Ascending aorta (tissue), 2 donors: ENCODE measurements at regions not wholly inside any gene's neighbourhood (a gene's known extent, or its start where the extent isn't known, plus 50 kb on each side); places are given as distances from the start of the nearest gene placed in this dataset.

Experiments used
- DNase-seq, 2 donors: peaks; one replicate each; pipeline ENCODE4 v3.0.0-alpha.2; 2019; ENCODE audit warnings: low spot score in 2 of 2
- H3K27ac ChIP-seq, 2 donors: fragments of 200-600 bp; sonication (generic); one replicate each; pipeline ENCODE4 v1.5.1; 2016 to 2017; ENCODE audit warnings: mild to moderate bottlenecking in 1 of 2
- H3K27me3 ChIP-seq: fragments of 200-600 bp; sonication (generic); one replicate; pipeline ENCODE4 v1.5.1; 2017
- H3K36me3 ChIP-seq, 2 donors: fragments of 200-600 bp; sonication (generic); one replicate each; pipeline ENCODE4 v1.5.1; 2016
- H3K4me1 ChIP-seq, 2 donors: fragments of 200-600 bp; sonication (generic); one replicate each; pipeline ENCODE4 v1.5.1; 2016 to 2017; ENCODE audit warnings: mild to moderate bottlenecking in 1 of 2
- H3K4me3 ChIP-seq, 2 donors: fragments of 200-600 bp; sonication (generic); one replicate each; pipeline ENCODE4 v1.5.1; 2016 to 2017; ENCODE audit warnings: mild to moderate bottlenecking in 1 of 2
- H3K9me3 ChIP-seq, 2 donors: fragments of 200-600 bp; sonication (generic); one replicate each; pipeline ENCODE4 v1.5.1; 2016
- CTCF ChIP-seq, 3 experiments: fragments of 200-600 bp in 2 of 3; fragments of 450-650 bp in 1 of 3; sonication (generic) in 2 of 3; IDR thresholded peaks; one replicate each; pipeline ENCODE4 v1.5.1; 2016 to 2019; ENCODE audit warnings: antibody characterized with exemption in 3 of 3, mild to moderate bottlenecking in 1 of 3, moderate library complexity in 1 of 3
- intact Hi-C: fragments of 100-400 bp; cut with DNase I; formaldehyde crosslinking; loops from one replicate; pipeline ENCODE4 v1.15.1; 2023

GRCh38 chrX:82589410-82589809 lies 918.7 kb upstream of the POU3F4 start:
- intact Hi-C loops = no loop called here
- DNase-seq = no peak
- no peaks in the 10 kb centered on the region for H3K36me3 ChIP-seq
- H3K4me1 ChIP-seq = no peaks in the 10 kb centered on the region
- no peak overlapping the region for H3K4me3 ChIP-seq
- no peak overlapping the region for H3K27ac ChIP-seq
- TF ChIP-seq CTCF (IDR thresholded peaks at IDR 0.05) = no peak
- H3K27me3 ChIP-seq = no peaks in the 10 kb centered on the region
- H3K9me3 ChIP-seq = no peaks in the 10 kb centered on the region

DNA sequence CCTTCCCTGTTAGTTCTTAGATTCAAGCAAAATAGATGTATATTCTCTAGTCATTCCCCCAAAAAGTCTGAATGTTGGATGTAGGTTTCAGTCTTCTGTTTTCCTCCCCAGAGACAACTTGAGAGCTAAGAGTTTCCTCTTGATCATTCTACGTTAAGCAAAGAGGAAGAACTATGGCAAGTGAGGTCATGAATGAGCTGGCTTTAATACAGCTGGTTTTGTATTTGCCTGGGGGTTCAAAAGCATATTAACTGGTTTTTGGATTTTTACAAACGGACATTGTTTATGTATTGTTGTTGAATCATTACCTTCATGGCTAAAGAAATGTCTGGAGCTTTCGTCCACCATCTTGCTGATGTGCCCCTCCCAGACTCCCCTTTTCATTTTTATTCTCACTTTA lies 916.7 kb upstream of the POU3F4 start:
- Histone ChIP-seq H3K4me1 (no peaks in the 10 kb centered on the region), H3K36me3 (no peaks in the 10 kb centered on the region), H3K27me3 (no peaks in the 10 kb centered on the region), H3K27ac (no peak overlapping the region), H3K4me3 (no peak overlapping the region), H3K9me3 (no peaks in the 10 kb centered on the region)
- no peak for DNase-seq
- intact Hi-C loops = no loop called here
- no peak for TF ChIP-seq CTCF (IDR thresholded peaks at IDR 0.05)

- Histone ChIP-seq H3K36me3 (no peaks in the 10 kb centered on the region), H3K9me3 (no peaks in the 10 kb centered on the region), H3K4me1 (no peaks in the 10 kb centered on the region), H3K27ac (no peak overlapping the region), H3K4me3 (no peak overlapping the region), H3K27me3 (no peaks in the 10 kb centered on the region)
- intact Hi-C loops = no loop called here
- no peak for TF ChIP-seq CTCF (IDR thresholded peaks at IDR 0.05)
- no peak for DNase-seq
These were observed 881.1 kb upstream of the POU3F4 start for GRCh38 chrX:82626978-82627377.

- intact Hi-C loops = no loop called here
- H3K27me3 ChIP-seq = no peaks in the 10 kb centered on the region
- no peaks in the 10 kb centered on the region for H3K4me1 ChIP-seq
- no peak overlapping the region for H3K27ac ChIP-seq
- no peak for TF ChIP-seq CTCF (IDR thresholded peaks at IDR 0.05)
- H3K9me3 ChIP-seq = no peaks in the 10 kb centered on the region
- no peak for DNase-seq
- H3K36me3 ChIP-seq = no peaks in the 10 kb centered on the region
- H3K4me3 ChIP-seq = no peak overlapping the region
These were observed 880.5 kb upstream of the POU3F4 start for GRCh38 chrX:82627568-82627967.

DNA sequence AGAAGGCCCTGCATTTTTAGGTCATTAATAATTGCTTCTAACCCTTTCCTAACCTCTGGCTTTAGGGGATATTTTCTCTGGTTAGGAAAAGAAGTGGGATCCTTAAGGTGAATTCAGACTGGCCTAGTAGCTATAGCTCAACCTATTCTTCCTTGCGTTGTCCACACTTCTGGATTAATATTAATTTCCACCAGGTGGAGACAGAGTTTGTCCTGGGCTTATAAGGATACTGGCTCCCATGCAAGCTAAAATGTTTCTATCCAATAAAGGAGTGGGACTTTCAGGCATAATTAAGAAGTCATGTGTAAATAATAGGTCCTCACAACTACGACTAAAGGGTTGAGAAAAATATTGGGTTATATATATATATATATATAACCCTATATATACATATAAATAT lies 860.0 kb upstream of the POU3F4 start:
- peak in 2 of 3 experiments; percentile 15 to 51 for TF ChIP-seq CTCF (IDR thresholded peaks at IDR 0.05)
- Histone ChIP-seq H3K9me3 (no peaks in the 10 kb centered on the region), H3K4me3 (no peak overlapping the region), H3K27me3 (no peaks in the 10 kb centered on the region), H3K27ac (no peak overlapping the region), H3K36me3 (no peaks in the 10 kb centered on the region), H3K4me1 (no peaks in the 10 kb centered on the region)
- intact Hi-C loops = no loop called here
- no peak for DNase-seq

GRCh38 chrX:82649645-82650044 lies 858.4 kb upstream of the POU3F4 start:
- intact Hi-C loops = loop anchor here (10.0 kb wide), 1 partner anchor 165 kb away; no protein-coding TSS in a partner anchor
- H3K36me3 ChIP-seq = no peaks in the 10 kb centered on the region
- DNase-seq = no peak
- H3K4me1 ChIP-seq = no peaks in the 10 kb centered on the region
- no peaks in the 10 kb centered on the region for H3K9me3 ChIP-seq
- H3K27ac ChIP-seq = no peak overlapping the region
- TF ChIP-seq CTCF (IDR thresholded peaks at IDR 0.05) = no peak
- H3K4me3 ChIP-seq = no peak overlapping the region
- no peaks in the 10 kb centered on the region for H3K27me3 ChIP-seq
